ENCODE measurements at regions not wholly inside any gene's neighbourhood (a gene's known extent, or its start where the extent isn't known, plus 50 kb on each side); places are given as distances from the start of the nearest gene placed in this dataset.
"Not testable (repeated sequence)": the region's sequence is repeated elsewhere in the genome, so short reads cannot be mapped to it uniquely, and the experiment has no call there.

- DNase-seq = no peak
Observed at GRCh38 chr12:68387338-68387737, 55.2 kb upstream of the MDM1 start.

DNA sequence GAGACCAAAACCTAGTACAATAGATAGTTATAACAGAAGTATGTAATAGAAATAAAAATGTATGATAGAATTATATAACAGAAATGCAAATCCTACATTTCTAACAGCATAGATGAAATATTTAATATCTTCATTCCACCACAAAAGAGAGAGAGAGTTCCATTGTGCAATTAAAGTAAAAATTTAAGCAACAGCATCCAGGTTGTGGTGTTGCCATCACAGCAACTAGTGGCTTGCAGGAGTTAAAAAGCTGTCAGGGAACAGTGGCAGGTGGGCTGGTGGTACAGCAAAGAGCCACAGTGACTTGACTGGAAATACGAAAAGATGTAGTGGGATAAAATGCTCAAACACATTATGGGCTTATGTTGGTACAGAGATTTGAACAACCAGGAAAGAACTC is 57.1 kb upstream of the MDM1 start:
- no peak for DNase-seq

GRCh38 chr12:68391937-68392336 is 59.8 kb upstream of the MDM1 start:
- DNase-seq = no peak

- no peak for DNase-seq
Observed at GRCh38 chr12:68392376-68392775, 60.2 kb upstream of the MDM1 start.

- DNase-seq = no peak
Observed at GRCh38 chr12:68393417-68393816, 61.3 kb upstream of the MDM1 start.

DNA sequence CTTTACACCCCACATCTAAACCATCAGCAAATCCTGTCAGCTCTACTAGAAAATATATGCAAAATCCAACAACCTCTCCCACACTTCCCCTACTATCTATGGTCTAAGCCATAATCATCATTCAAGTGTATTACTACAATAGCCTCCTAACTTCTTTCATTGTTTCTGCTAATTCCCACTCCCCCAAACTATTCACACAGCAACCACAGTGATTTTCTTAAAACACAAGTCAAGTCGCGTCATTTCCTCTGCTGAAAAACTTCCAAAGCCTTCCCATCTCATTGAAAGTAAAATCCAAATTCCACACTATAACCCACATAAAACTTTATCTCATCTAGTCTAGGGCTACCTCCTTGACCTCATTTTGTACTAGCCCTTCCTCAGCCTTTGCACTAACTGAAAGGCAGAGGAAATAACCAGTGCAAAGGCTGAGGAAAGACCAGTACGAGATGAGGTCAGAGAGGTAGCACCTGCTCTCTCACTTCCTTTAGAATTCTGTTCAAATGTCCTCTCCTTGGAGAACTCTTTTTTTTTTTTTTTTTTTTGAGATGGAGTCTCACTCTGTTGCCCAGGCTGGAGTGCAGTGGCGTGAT is 65.5 kb upstream of the MDM1 start:
- no peak for DNase-seq

DNA sequence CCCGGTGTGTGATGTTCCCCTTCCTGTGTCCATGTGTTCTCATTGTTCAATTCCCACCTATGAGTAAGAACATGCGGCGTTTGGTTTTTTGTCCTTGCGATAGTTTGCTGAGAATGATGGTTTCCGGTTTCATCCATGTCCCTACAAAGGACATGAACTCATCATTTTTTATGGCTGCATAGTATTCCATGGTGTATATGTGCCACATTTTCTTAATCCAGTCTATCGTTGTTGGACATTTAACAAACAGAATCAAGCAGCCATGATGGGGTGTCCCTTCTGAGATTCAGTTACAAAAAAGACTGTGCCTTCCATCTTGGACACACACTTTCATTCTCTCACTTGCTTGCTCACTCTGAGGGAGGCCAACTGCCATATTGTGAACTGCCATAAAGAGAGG is 66.5 kb upstream of the MDM1 start:
- not testable (repeated sequence) for DNase-seq

DNA sequence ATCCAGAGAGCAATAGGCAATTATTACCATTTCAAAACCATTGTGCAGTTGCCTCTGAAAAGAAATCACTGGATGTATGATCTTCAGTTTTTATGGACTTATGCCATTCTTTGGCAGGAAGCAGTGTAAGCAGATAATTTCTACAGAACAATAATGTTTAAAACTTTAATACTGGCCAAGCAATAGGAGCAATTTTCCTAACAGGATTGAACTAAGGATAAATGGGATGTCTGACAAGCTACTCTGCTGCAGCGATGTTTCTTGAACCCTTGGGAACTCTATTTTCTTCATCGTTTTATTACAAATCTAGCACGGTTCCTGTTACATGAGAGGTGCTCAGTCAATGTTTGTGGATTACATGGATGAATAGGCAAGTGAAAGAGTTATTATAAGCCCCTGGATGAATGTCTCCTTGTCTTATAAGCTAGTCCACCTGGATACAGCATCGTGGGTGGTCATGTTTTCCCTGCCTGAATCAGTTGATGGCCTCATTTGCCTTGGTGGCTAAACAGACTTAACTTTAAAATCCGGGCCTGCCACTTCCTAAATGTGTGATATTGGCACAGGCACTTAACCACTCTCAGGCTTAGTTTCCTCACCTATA is 68.2 kb upstream of the MDM1 start:
- DNase-seq = no peak

DNA sequence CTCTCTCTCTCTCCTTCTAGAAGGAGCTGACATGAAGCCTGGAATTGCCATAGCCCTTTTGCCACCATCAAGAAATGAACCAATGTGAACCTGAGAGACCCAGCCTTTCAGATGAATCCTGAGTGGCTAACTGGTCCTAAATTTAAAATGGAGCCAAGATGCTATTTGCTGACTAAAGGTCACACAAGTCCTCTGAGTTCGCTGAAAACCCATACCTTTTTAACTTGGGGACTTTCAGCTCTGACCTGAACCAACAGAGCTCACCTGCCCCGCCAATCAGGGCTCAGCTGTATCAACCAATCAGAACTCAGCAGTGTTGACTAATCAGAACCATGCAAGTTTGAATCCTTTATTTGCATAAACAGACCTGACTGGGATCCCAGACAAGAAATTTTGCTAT is 70.3 kb upstream of the MDM1 start:
- DNase-seq = no peak

- DNase-seq = no peak
Observed at GRCh38 chr12:68403296-68403695, 71.1 kb upstream of the MDM1 start.

DNA sequence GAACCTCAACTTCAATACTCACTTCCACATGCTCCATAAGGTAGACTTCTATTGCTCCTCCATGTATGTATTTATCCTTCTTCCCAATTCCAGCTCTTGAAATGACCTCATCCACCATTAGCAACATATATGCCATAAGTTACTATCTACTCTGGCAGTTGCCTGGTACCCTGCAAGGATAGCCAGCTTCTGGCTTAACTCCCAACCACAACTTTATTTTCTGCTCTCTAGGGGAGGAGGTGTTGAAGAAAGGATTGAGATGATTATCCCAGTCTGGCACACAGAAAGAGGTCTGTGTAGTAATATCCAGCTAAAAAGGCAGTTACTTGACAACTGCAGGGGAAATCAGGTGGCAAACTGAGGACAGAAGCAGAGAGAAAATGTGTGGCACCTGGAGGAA is 71.5 kb upstream of the MDM1 start:
- no peak for DNase-seq

GRCh38 chr12:68405343-68405781 is 73.2 kb upstream of the MDM1 start:
- DNase-seq = no peak

DNA sequence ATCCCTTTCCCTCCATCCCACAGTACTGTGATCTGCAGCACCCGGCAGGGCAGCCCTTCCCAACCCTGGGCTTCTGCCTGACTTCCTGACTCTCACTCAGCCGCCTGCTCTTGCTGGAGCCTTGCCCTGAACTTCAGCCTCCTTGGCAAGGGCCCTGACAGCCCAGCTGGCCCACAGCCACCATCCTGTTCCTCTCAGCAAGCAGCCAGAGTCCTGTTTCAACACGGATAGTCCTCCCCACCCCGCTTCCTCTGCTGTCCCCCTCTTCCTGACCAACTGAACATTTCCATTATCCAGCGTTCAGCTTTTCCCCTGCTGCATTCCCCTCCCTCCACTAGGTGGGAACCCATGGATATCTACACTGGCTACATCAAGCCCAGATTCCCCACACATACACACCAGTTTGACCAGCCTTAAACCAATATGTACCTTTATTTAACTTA is 74.0 kb upstream of the MDM1 start:
- no peak for DNase-seq

DNA sequence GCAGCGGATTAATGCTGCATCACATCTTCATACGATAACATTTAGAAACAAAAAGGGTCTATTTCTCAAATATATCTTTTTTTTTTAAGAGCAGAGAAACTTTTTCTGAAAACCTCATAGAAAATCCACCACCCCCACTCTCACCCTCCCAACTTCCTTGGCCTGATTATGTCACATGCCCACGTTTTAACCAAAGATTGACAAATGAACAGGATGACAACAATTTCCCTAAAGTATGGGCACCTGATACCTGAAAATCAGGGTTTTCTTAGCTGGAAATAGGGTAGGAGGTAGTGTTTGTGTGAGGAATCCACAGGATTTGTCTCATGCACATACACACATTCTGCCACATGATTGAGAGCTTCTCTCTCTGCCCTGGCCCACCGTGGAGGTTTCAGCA is 74.7 kb upstream of the MDM1 start:
- no peak for DNase-seq

DNA sequence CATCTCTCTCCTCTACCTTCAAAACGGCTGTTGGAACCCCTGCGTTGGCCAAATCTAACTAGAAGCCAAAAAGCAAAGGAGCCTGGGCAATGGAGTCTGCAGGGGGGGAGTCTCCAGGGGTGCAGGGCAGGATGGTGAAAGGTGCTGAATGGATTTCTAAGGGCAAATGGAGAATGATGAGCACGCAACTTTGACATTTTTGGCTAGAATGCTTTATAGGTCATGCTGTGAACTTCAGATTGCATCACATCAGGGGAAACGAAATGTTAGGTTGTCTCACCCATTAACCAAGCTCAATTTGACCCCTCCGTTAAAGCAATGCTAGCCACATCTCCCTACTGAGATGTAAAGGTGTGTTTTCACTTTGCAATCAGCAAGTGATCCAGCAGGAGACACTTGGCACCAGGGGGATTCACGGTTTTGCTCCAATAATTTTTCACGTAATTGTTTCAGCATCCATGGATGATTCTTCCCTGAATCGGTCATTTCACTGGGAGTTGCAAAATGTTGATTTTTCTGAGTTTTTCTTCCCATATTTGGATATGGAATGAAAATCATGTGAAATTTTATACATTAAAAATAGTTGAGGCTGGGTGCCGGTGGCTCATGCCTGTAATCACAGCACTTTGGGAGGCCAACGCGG is 78.0 kb upstream of the MDM1 start:
- DNase-seq = no peak

DNA sequence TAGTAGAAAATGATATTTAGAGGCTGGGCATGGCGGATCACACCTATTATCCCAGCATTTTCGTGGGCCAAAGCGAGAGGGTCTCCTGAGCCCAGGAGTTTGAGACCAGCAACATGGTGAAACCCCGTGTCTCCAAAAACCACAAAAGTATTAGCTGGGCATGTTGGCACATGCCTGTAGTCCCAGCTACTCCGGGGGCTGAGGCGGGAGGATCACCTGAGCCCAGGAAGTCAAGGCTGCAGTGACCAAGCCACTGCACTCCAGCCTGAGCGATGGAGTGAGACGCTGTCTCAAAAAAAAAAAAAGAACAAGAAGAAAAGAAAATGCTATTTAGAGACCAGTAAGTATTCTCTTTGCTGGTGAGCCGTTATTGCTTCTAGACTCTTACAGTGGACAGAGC is 79.2 kb upstream of the MDM1 start:
- no peak for DNase-seq

DNA sequence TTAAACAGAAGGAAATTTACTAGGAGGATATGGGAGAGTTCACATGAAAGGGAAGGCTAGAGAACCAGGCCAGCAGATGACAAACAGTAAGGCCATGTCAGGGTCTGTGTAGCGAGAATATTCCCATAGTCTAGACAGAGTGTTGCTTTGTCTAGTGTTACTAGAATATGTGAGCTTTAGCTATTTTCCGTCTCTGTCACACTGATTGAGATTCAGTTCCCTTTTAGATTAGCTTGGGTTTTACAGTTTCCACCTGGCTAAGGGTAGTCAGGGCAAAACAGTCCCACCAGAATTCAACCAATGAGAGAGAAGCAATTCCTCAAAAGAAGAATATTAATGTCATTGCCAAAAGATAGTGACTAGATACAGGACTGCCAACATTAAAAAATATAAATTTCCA is 82.8 kb upstream of the MDM1 start:
- DNase-seq = no peak

DNA sequence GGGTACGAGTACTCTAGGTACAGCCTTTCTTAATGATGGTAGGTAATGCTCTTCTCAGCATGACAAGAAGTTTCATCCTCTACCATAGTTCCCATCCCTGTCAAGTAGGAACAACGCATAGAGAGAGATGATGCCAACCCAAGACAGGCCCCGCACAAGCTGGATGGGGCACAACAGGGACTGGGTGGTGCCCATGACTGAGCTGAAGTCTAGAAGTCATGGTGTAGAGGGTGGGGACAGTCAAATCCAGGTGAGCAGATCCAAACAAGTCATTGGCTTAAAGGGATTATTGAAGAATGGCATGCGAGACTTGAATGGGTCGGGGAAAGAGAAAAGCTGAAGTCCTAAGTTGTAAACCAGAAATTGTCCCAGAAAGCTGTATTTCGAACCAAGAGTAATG is 84.2 kb upstream of the MDM1 start:
- DNase-seq = no peak

DNA sequence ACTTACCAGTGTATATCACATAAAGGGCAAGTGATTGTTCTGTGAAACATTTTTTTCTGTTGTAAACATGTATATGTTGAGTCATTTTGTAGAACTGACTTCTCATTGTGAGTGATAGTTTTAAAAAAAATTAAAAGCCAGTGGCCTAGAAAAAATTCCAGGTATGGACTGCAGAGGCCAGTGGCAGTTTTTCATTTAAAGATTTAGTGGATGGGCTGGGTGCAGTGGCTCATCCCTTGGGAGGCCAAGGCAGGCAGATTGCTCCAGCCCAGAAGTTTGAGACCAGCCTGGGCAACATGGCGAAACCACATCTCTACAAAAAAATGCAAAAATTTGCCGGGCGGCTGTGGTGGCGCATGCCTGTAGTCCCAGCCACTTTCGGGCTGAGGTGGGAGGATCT is 84.7 kb upstream of the MDM1 start:
- no peak for DNase-seq

DNA sequence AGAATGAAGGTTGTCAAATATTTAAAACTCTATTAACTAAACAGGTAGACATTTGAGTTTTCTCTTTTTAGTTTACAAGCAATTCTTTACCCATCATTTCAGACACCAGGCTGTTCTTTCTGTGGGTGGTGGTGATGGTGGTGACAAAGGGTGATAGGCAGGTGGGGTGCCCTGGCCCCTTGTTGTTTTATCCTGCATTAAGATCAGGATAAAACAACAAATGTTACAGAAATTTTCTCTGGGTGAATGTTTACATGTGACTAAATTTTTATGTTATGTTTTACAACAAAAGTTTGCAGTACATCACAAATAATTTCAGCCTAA is 85.9 kb upstream of the MDM1 start:
- no peak for DNase-seq

DNA sequence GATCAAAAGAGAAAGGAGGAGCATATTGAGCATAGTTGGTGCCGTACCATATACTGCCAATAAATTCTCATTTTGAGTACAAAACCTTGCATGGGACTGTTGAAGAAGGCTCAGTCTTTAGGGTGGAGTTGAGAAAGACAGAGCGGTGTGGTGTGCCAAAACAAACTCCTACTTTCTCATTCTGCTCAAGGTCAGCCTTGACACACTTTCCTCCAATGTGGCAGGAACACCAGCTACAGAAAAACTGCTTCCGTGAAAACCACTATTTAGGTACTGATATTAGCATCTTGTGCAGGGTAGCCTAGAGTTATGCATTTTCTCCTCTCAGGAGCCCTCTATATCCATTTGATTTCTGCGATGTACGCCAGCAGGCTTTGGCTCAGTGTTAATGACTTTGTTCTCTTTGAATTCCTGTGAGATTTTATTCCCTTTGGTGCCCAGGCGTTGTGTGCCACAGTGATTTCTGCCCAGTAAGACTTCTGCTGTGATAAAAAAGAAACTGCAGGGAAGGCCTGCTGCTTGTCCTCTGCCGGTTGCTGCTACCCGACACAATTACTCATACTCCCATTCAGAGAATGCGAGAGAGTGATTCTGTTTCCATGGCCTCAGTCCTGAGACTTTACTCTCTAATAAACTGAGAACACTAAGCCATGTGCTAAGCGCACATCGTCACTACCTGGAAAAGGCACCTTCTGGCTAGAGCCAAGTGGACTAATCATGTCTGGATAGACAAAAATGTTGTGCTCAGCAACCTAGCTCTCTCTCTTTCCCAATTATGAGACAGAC is 88.3 kb upstream of the MDM1 start:
- DNase-seq = no peak

GRCh38 chr12:68422159-68422558 is 90.0 kb upstream of the MDM1 start:
- no peak for DNase-seq

DNA sequence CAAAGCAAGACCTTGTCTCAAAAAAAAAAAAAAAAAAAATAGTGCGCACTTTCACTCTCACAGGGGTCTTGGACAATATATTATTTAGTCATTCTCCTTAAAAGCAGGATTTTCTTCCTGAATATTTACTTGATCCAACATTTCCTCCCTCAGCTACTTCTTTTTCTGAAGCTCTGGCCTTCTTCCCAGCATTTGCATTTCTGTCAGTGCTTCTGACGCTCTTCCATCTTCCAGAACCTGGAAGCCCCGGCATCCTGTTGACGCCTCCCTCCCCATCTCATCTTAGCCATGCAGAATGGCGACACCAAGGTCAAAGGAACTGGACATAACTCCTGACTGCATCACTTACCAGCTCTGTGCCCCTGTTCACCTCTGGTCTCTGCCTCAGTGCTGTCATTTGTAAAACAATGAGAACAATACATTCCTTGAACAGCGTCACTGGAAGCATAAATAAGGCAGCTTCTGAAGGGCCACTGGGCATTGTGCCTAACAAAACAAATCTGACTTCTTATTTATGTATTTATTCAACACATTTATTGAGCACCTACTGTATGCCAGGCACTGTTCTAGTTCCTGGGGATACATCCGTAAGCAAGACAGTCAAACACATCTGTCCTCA is 90.9 kb upstream of the MDM1 start:
- DNase-seq = no peak

- no peak for DNase-seq
Observed at GRCh38 chr12:68425998-68426397, 93.8 kb upstream of the MDM1 start.

Measured in stimulated activated CD4-positive, alpha-beta T cell treated with anti-CD3 and anti-CD28 coated beads, Interleukin-2, amount 100 ng/mL, for 24 hours (primary cell).